ENCODE measurements at regions not wholly inside any gene's neighbourhood (a gene's known extent, or its start where the extent isn't known, plus 50 kb on each side); places are given as distances from the start of the nearest gene placed in this dataset.
A peak's percentile ranks its signal among the peaks of the same experiment; 100 is the strongest.

- WGBS (ENCODE audit: insufficient coverage, low coverage, missing lambda C conversion rate) = 62% methylated on average over 9 of the region's 9 CpGs
- intact Hi-C loops (cut with micrococcal nuclease) = no loop called here
- ATAC-seq = no peak
Observed at GRCh38 chr2:48240912-48241311, 73.6 kb upstream of the FOXN2 start.

GRCh38 chr2:48247206-48247605 lies 67.3 kb upstream of the FOXN2 start:
- H3K27me3 ChIP-seq (ENCODE audit: control insufficient read depth in 2 of 2, insufficient read depth in 2 of 2, low read length in 2 of 2) = no peaks in the 10 kb centered on the region
- ChIA-PET POLR2A (interaction anchor here (1.0 kb wide), 1 partner anchor 12 kb away, joined by 5 read pairs; no protein-coding TSS in a partner anchor), CTCF (ENCODE audit: low intra/inter-chr PET ratio) (no interaction called here)
- H4K20me1 ChIP-seq (replicated peaks; ENCODE audit: control insufficient read depth, insufficient read depth, low read length) = no peaks in the 10 kb centered on the region
- H3K9me3 ChIP-seq (replicated peaks; ENCODE audit: control insufficient read depth, insufficient read depth, low read depth, low read length) = no peaks in the 10 kb centered on the region
- 44% methylated on average over 5 of the region's 5 CpGs for WGBS (ENCODE audit: insufficient coverage, low coverage, missing lambda C conversion rate)
- H3K4me2 ChIP-seq (ENCODE audit: insufficient read depth, low read length) = no peak overlapping the region
- no TSS peak for BruUV-seq (replicated peaks)
- no peak overlapping the region for H3K9ac ChIP-seq (ENCODE audit: insufficient read depth in 1 of 2, low read depth in 2 of 2, low read length in 2 of 2)
- intact Hi-C loops (cut with micrococcal nuclease) (no loop called here), in situ Hi-C loops (cut with MboI) (no loop called here)
- FAIRE-seq (no peak), ATAC-seq (no peak), DNase-seq (ENCODE audit: extremely low read depth in 1 of 4, low spot score in 3 of 4) (no peak)
- H3K4me1 ChIP-seq (replicated peaks in 1 of 2; ENCODE audit: control insufficient read depth in 2 of 2, insufficient read depth in 2 of 2, low read length in 2 of 2) = no peaks in the 10 kb centered on the region; a peak in 1 of 5 replicates
- H3K9me1 ChIP-seq (ENCODE audit: control insufficient read depth, insufficient read depth, low read length) = no peaks in the 10 kb centered on the region
- H3K27ac ChIP-seq (ENCODE audit: extremely low read depth, low read depth, low read length) = no peak overlapping the region
- H3K79me2 ChIP-seq (ENCODE audit: control insufficient read depth, insufficient read depth, low read length) = no peaks in the 10 kb centered on the region
- no peak overlapping the region for H3K4me3 ChIP-seq
- H2AFZ ChIP-seq (ENCODE audit: low read depth, low read length) = peak overlapping the region; percentile 36; the same call in 1 of the 2 replicates
- H3K36me3 ChIP-seq (ENCODE audit: control insufficient read depth, insufficient read depth, low read length) = no peaks in the 10 kb centered on the region
- TF ChIP-seq, protein P1, sequence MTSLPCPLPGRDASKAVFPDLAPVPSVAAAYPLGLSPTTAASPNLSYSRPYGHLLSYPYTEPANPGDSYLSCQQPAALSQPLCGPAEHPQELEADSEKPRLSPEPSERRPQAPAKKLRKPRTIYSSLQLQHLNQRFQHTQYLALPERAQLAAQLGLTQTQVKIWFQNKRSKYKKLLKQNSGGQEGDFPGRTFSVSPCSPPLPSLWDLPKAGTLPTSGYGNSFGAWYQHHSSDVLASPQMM (CRISPR knock-in tag; IDR thresholded peaks at IDR 0.05) = no peak
- TF ChIP-seq, protein P2, sequence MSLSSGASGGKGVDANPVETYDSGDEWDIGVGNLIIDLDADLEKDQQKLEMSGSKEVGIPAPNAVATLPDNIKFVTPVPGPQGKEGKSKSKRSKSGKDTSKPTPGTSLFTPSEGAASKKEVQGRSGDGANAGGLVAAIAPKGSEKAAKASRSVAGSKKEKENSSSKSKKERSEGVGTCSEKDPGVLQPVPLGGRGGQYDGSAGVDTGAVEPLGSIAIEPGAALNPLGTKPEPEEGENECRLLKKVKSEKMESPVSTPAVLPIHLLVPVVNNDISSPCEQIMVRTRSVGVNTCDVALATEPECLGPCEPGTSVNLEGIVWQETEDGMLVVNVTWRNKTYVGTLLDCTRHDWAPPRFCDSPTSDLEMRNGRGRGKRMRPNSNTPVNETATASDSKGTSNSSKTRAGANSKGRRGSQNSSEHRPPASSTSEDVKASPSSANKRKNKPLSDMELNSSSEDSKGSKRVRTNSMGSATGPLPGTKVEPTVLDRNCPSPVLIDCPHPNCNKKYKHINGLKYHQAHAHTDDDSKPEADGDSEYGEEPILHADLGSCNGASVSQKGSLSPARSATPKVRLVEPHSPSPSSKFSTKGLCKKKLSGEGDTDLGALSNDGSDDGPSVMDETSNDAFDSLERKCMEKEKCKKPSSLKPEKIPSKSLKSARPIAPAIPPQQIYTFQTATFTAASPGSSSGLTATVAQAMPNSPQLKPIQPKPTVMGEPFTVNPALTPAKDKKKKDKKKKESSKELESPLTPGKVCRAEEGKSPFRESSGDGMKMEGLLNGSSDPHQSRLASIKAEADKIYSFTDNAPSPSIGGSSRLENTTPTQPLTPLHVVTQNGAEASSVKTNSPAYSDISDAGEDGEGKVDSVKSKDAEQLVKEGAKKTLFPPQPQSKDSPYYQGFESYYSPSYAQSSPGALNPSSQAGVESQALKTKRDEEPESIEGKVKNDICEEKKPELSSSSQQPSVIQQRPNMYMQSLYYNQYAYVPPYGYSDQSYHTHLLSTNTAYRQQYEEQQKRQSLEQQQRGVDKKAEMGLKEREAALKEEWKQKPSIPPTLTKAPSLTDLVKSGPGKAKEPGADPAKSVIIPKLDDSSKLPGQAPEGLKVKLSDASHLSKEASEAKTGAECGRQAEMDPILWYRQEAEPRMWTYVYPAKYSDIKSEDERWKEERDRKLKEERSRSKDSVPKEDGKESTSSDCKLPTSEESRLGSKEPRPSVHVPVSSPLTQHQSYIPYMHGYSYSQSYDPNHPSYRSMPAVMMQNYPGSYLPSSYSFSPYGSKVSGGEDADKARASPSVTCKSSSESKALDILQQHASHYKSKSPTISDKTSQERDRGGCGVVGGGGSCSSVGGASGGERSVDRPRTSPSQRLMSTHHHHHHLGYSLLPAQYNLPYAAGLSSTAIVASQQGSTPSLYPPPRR (CRISPR knock-in tag; IDR thresholded peaks at IDR 0.05; ENCODE audit: borderline replicate concordance) = no peak
- TF ChIP-seq, protein P3, sequence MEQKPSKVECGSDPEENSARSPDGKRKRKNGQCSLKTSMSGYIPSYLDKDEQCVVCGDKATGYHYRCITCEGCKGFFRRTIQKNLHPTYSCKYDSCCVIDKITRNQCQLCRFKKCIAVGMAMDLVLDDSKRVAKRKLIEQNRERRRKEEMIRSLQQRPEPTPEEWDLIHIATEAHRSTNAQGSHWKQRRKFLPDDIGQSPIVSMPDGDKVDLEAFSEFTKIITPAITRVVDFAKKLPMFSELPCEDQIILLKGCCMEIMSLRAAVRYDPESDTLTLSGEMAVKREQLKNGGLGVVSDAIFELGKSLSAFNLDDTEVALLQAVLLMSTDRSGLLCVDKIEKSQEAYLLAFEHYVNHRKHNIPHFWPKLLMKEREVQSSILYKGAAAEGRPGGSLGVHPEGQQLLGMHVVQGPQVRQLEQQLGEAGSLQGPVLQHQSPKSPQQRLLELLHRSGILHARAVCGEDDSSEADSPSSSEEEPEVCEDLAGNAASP (IDR thresholded peaks at IDR 0.05) = no peak

More at GRCh38 chr2:48240912-48241311, 73.6 kb upstream of the FOXN2 start:
- H3K9me1 ChIP-seq (ENCODE audit: control insufficient read depth, insufficient read depth, low read length) = no peaks in the 10 kb centered on the region
- H3K27ac ChIP-seq (ENCODE audit: extremely low read depth, low read depth, low read length) = no peak overlapping the region
- no peaks in the 10 kb centered on the region for H3K36me3 ChIP-seq (ENCODE audit: control insufficient read depth, insufficient read depth, low read length)
- BruUV-seq (replicated peaks) = no TSS peak
- TF ChIP-seq IRF1 (CRISPR knock-in tag; IDR thresholded peaks at IDR 0.05; ENCODE audit: borderline replicate concordance) (no peak), ZNF212 (CRISPR knock-in tag; IDR thresholded peaks at IDR 0.05) (no peak), JUND (IDR thresholded peaks at IDR 0.05; ENCODE audit: borderline replicate concordance, low read depth, low read length) (no peak), JUND (tag; IDR thresholded peaks at IDR 0.05; ENCODE audit: borderline replicate concordance, low read depth, low read length) (no peak), SMARCA5 (IDR thresholded peaks at IDR 0.05) (no peak)
- TF ChIP-seq, protein P1 (CRISPR knock-in tag; IDR thresholded peaks at IDR 0.05) = no peak
- ChIA-PET POLR2A (no interaction called here), CTCF (ENCODE audit: low intra/inter-chr PET ratio) (no interaction called here)
- H3K4me2 ChIP-seq (ENCODE audit: insufficient read depth, low read length) = no peak overlapping the region
- no peaks in the 10 kb centered on the region for H3K4me1 ChIP-seq (replicated peaks in 1 of 2; ENCODE audit: control insufficient read depth in 2 of 2, insufficient read depth in 2 of 2, low read length in 2 of 2)
- H3K79me2 ChIP-seq (ENCODE audit: control insufficient read depth, insufficient read depth, low read length) = no peaks in the 10 kb centered on the region
- H3K9me3 ChIP-seq (replicated peaks; ENCODE audit: control insufficient read depth, insufficient read depth, low read depth, low read length) = no peaks in the 10 kb centered on the region
- H3K27me3 ChIP-seq (ENCODE audit: control insufficient read depth in 2 of 2, insufficient read depth in 2 of 2, low read length in 2 of 2) = no peaks in the 10 kb centered on the region
- H4K20me1 ChIP-seq (replicated peaks; ENCODE audit: control insufficient read depth, insufficient read depth, low read length) = no peaks in the 10 kb centered on the region
- H2AFZ ChIP-seq (ENCODE audit: low read depth, low read length) = no peak overlapping the region
- H3K9ac ChIP-seq (ENCODE audit: insufficient read depth in 1 of 2, low read depth in 2 of 2, low read length in 2 of 2) = no peak overlapping the region
- DNase-seq (ENCODE audit: extremely low read depth in 1 of 4, low spot score in 3 of 4) (no peak), FAIRE-seq (no peak)
- in situ Hi-C loops (cut with MboI) = no loop called here
- H3K4me3 ChIP-seq = no peak overlapping the region

Data from K562 (cell line).